Neural cell (in vitro differentiated cells): ENCODE measurements at regions not wholly inside any gene's neighbourhood (a gene's known extent, or its start where the extent isn't known, plus 50 kb on each side); places are given as distances from the start of the nearest gene placed in this dataset.

Experiments used
- EP300 ChIP-seq: fragments of 450-650 bp; conservative IDR thresholded peaks from 2 replicates; pipeline ENCODE4 v1.6.1; 2014; ENCODE audit warnings: antibody characterized with exemption, mild to moderate bottlenecking, moderate library complexity; ENCODE audit not compliant: poor library complexity, severe bottlenecking
- EZH2 ChIP-seq: fragments of 200-600, 300-800 bp; shearing (Covaris generic), sonication (generic); IDR thresholded peaks from 2 replicates; pipeline ENCODE4 v1.6.1; 2014; ENCODE audit warnings: antibody characterized with exemption, low read length, borderline replicate concordance, mild to moderate bottlenecking; ENCODE audit not compliant: insufficient read depth, poor library complexity, severe bottlenecking
- POLR2AphosphoS5 ChIP-seq: IDR thresholded peaks from 2 replicates; pipeline ENCODE4 v1.6.1; 2012
- TAF1 ChIP-seq: IDR thresholded peaks from 2 replicates; pipeline ENCODE4 v1.6.1; 2012; ENCODE audit warnings: low read depth
- TF ChIP-seq, protein P1 (sequence below): fragments of 450-650 bp; IDR thresholded peaks from 2 replicates; pipeline ENCODE4 v1.5.1; 2014; ENCODE audit warnings: antibody characterized with exemption, mild to moderate bottlenecking, moderate library complexity; ENCODE audit not compliant: poor library complexity, severe bottlenecking
- TF ChIP-seq, protein P2 (sequence below): IDR thresholded peaks from 2 replicates; pipeline ENCODE4 v1.6.1; 2012; ENCODE audit warnings: borderline replicate concordance

DNA sequence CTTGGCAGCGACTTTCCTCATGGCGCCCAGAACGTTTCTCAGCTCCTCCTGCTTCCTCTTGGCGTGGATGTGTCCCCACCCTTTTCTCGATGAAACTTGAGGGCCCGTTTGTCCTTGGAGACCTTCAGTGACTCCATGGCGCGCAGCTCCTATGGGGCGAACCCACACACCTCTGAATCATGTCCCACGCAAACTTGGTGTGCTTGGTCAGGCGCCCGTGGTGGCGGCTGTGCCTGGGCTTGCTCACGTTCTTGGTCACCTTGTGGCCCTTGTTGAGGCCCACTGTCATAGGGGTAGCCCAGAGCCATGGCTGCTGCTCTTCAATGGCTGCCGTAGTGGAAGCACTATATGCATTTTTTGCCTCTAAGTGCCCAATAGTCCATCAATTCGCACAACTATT, 117.5 kb upstream of the FOXP2 start:
- no peak for TF ChIP-seq POLR2AphosphoS5
- TF ChIP-seq, protein P1, sequence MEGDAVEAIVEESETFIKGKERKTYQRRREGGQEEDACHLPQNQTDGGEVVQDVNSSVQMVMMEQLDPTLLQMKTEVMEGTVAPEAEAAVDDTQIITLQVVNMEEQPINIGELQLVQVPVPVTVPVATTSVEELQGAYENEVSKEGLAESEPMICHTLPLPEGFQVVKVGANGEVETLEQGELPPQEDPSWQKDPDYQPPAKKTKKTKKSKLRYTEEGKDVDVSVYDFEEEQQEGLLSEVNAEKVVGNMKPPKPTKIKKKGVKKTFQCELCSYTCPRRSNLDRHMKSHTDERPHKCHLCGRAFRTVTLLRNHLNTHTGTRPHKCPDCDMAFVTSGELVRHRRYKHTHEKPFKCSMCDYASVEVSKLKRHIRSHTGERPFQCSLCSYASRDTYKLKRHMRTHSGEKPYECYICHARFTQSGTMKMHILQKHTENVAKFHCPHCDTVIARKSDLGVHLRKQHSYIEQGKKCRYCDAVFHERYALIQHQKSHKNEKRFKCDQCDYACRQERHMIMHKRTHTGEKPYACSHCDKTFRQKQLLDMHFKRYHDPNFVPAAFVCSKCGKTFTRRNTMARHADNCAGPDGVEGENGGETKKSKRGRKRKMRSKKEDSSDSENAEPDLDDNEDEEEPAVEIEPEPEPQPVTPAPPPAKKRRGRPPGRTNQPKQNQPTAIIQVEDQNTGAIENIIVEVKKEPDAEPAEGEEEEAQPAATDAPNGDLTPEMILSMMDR, result no peak
- TF ChIP-seq, protein P2, sequence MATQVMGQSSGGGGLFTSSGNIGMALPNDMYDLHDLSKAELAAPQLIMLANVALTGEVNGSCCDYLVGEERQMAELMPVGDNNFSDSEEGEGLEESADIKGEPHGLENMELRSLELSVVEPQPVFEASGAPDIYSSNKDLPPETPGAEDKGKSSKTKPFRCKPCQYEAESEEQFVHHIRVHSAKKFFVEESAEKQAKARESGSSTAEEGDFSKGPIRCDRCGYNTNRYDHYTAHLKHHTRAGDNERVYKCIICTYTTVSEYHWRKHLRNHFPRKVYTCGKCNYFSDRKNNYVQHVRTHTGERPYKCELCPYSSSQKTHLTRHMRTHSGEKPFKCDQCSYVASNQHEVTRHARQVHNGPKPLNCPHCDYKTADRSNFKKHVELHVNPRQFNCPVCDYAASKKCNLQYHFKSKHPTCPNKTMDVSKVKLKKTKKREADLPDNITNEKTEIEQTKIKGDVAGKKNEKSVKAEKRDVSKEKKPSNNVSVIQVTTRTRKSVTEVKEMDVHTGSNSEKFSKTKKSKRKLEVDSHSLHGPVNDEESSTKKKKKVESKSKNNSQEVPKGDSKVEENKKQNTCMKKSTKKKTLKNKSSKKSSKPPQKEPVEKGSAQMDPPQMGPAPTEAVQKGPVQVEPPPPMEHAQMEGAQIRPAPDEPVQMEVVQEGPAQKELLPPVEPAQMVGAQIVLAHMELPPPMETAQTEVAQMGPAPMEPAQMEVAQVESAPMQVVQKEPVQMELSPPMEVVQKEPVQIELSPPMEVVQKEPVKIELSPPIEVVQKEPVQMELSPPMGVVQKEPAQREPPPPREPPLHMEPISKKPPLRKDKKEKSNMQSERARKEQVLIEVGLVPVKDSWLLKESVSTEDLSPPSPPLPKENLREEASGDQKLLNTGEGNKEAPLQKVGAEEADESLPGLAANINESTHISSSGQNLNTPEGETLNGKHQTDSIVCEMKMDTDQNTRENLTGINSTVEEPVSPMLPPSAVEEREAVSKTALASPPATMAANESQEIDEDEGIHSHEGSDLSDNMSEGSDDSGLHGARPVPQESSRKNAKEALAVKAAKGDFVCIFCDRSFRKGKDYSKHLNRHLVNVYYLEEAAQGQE, result no peak
- TF ChIP-seq EZH2, result no peak
- no peak for TF ChIP-seq TAF1
- no peak for TF ChIP-seq EP300
